Aorta (tissue), 5 donors: ENCODE measurements at regions not wholly inside any gene's neighbourhood (a gene's known extent, or its start where the extent isn't known, plus 50 kb on each side); places are given as distances from the start of the nearest gene placed in this dataset.

ENCODE experiments used
- ATAC-seq: fragments of 200-7000 bp; cut with Tn5 transposase; one replicate; pipeline ENCODE4 v1.9.1; 2022; ENCODE audit warnings: moderate library complexity; ENCODE audit not compliant: low FRiP score
- DNase-seq, 2 donors: peaks; one replicate each; pipeline ENCODE4 v3.0.0-alpha.2; 2020
- H3K27ac ChIP-seq, 2 donors: one replicate each; pipeline ENCODE4 v1.5.1; 2013; ENCODE audit warnings: low read length in 2 of 2, mild to moderate bottlenecking in 2 of 2, moderate library complexity in 2 of 2, control low read depth in 1 of 2, inconsistent platforms in 1 of 2, low read depth in 1 of 2
- H3K27me3 ChIP-seq, 2 donors: one replicate each; pipeline ENCODE4 v1.6.1; 2013; ENCODE audit warnings: control low read depth in 1 of 2, low read length in 1 of 2, mild to moderate bottlenecking in 1 of 2, moderate library complexity in 1 of 2; ENCODE audit not compliant: insufficient read depth in 2 of 2, control insufficient read depth in 1 of 2
- H3K36me3 ChIP-seq, 2 donors: one replicate each; pipeline ENCODE4 v1.6.1; 2013; ENCODE audit warnings: control low read depth in 1 of 2, low read length in 1 of 2, mild to moderate bottlenecking in 1 of 2; ENCODE audit not compliant: insufficient read depth in 2 of 2, control insufficient read depth in 1 of 2
- H3K4me1 ChIP-seq, 2 donors: one replicate each; pipeline ENCODE4 v1.6.1; 2013; ENCODE audit warnings: low read length in 2 of 2, control low read depth in 1 of 2, mild to moderate bottlenecking in 1 of 2, moderate library complexity in 1 of 2; ENCODE audit not compliant: insufficient read depth in 2 of 2, control insufficient read depth in 1 of 2
- H3K4me3 ChIP-seq, 2 donors: one replicate each; pipeline ENCODE4 v1.5.1; 2013; ENCODE audit warnings: low read length in 2 of 2, control low read depth in 1 of 2, mild to moderate bottlenecking in 1 of 2
- H3K9me3 ChIP-seq: one replicate; pipeline ENCODE4 v1.6.1; 2013; ENCODE audit warnings: mild to moderate bottlenecking, low read length; ENCODE audit not compliant: control insufficient read depth
- WGBS, 2 donors: extraction: QIAGEN DNeasy Blood & Tissue Kit; methylation state at CpG; one replicate each; pipeline ENCODE4 v1.1.7; 2013; 5-methylcytosine and 5-hydroxymethylcytosine counted together
- intact Hi-C, 2 donors: fragments of 100-400 bp; cut with DNase I; formaldehyde crosslinking; loops; one replicate each; pipeline versions ENCODE4 v1.14.2 to v1.15.0; 2022
- donor health status: healthy with polysubstance abuse.
- donor health status: Bipolar disorder and iron deficiency.
- donor health status: DM: no; HTN: no; CAD: no.
- donor health status: DM: no; HTN: no; CAD: no.
- donor health status: DM: yes; HTN: yes; CAD: no.

- Histone ChIP-seq H3K4me3 (no peak overlapping the region), H3K4me1 (no peaks in the 10 kb centered on the region), H3K27ac (no peak overlapping the region), H3K9me3 (no peaks in the 10 kb centered on the region), H3K36me3 (no peaks in the 10 kb centered on the region), H3K27me3 (no peaks in the 10 kb centered on the region)
- no peak for ATAC-seq
- DNase-seq = no peak
- intact Hi-C loops = no loop called here
- WGBS, 2 donors = 87 to 90% methylated on average over 5 of the region's 5 CpGs
These were observed 95.0 kb downstream of the IRF2BPL start for GRCh38 chr14:76933515-76933914.

DNA sequence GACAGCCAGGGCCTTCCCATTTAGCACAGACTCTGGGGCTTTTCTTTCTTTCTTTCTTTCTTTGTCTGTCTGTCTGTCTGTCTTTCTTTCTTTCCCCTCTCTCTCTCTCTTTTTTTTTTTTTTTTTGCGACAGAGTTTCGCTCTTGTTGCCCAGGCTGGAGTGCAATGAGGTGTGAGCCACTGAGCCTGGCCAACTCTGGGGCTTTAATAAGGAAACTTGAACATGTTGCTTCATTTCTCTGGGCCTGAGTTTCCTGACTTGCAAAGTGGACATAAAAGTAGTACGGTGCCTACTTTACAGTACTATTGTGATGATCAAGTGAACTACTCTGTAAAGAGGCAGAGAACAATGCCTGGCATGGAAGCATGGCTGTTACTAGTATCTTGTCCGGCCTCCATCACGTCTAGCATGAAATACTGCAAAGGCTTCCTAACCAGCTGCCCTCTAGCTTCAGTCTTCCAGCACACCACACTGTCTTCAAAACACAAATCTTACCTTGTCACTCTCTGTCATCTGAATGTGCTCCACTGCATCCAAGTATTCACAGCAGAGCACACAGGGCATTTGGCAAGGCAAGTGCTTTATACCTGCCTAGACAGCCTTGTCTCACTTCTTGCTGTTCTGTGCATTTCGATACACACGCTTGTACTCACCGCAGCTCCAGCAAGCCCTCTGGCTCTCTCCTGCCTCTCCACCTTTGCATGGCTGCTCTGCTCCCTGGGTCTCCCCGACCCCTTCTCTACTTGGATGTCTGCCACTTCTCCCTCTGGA, 96.7 kb downstream of the IRF2BPL start:
- no peaks in the 10 kb centered on the region for H3K9me3 ChIP-seq
- no peak overlapping the region for H3K27ac ChIP-seq
- no peaks in the 10 kb centered on the region for H3K4me1 ChIP-seq
- ATAC-seq (no peak), DNase-seq (no peak)
- H3K27me3 ChIP-seq = no peaks in the 10 kb centered on the region
- H3K36me3 ChIP-seq = no peaks in the 10 kb centered on the region
- 90 to 91% methylated on average over 9 of the region's 9 CpGs for WGBS, 2 donors
- intact Hi-C loops = no loop called here
- no peak overlapping the region for H3K4me3 ChIP-seq

- DNase-seq (no peak), ATAC-seq (no peak)
- no peaks in the 10 kb centered on the region for H3K4me1 ChIP-seq
- intact Hi-C loops = no loop called here
- H3K9me3 ChIP-seq = no peaks in the 10 kb centered on the region
- H3K4me3 ChIP-seq = no peak overlapping the region
- no peaks in the 10 kb centered on the region for H3K36me3 ChIP-seq
- no peaks in the 10 kb centered on the region for H3K27me3 ChIP-seq
- 93 to 94% methylated on average over 9 of the region's 9 CpGs for WGBS, 2 donors
- H3K27ac ChIP-seq = no peak overlapping the region
These were observed 98.0 kb downstream of the IRF2BPL start for GRCh38 chr14:76930549-76930948.

- Histone ChIP-seq H3K27me3 (no peaks in the 10 kb centered on the region), H3K27ac (no peak overlapping the region), H3K4me3 (no peak overlapping the region), H3K36me3 (no peaks in the 10 kb centered on the region), H3K4me1 (no peaks in the 10 kb centered on the region), H3K9me3 (no peaks in the 10 kb centered on the region)
- intact Hi-C loops = no loop called here
- no peak for ATAC-seq
- WGBS, 2 donors = 85 to 93% methylated on average over 8 of the region's 8 CpGs
- DNase-seq = peak in 1 of 2 donors; percentile 79
These were observed 98.6 kb downstream of the IRF2BPL start for GRCh38 chr14:76929927-76930326.

DNA sequence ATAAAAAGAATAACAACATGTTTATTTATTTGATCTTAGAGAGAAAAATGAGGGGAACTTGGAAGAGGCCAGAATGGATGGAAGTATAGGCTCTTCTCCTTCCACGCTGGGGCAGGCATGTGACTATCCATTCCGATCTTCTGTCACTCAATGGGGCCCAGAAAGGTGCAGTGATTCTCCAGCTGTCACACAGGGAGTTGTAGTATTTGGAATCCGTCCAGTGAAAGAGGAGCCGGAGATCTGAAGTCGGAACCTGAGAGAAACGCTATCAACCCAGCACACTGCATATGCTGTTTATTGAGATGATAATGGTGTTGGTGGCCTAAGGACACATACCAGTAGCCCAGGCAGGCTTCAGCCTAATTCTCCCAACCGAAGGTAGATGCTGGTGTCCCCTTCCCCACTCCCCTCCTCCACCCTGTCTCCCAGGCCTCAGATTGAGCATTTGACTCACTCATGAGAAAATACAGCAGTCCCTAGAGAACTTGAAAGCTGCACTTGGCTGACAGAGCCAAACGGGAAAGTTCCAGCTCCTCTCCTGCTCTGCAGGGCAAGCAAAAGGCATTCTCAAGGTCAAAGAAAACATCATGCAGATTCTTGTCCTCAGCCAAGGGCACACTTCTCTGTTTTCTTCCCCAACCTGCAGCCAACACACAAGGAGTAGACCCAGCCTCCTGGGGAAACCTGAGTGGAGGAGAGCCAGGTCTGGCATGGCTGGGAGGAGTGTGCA, 100.4 kb downstream of the IRF2BPL start:
- intact Hi-C loops = no loop called here
- H3K4me1 ChIP-seq = no peaks in the 10 kb centered on the region
- WGBS, 2 donors = 35 to 42% methylated on average over 8 of the region's 8 CpGs
- no peaks in the 10 kb centered on the region for H3K36me3 ChIP-seq
- H3K27ac ChIP-seq = no peak overlapping the region
- ATAC-seq (no peak), DNase-seq (no peak)
- no peaks in the 10 kb centered on the region for H3K9me3 ChIP-seq
- no peak overlapping the region for H3K4me3 ChIP-seq
- H3K27me3 ChIP-seq = no peaks in the 10 kb centered on the region

DNA sequence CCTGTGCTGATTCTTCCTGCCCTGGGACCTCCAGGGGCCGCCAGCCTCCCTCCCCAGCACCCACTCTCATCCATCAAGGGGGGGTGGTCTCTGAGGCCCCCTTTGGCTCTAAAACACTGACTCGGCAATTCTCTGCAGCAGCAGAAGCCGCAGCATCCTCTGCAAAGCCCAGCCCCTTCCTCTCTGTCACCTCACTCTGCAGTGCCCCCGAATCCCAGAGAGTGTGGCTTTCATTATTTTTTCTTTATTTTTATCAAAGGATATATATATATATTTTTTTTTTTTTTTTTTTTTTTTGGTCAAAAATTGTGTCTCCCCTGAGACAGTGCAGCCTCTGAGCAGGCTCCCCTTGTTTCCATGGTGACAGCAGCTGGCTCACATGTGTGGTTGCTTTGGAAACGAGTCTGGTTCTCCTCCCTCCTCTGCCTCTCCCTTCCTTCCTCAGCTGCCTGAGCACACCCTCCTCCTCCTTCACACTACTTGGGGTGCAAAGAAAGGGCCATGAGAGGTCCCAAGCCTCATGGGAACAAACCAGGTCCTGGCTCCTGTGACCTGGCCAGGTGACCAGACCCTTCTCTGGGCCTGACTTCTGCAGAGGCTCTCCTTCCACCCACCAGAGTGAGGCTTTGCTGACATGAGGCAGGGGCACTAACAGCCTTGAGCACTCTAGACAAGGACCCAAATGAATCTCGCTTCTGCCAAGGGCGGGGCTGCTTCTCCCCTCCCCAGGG, 100.5 kb downstream of the LRRC74A start:
- Histone ChIP-seq H3K9me3 (no peaks in the 10 kb centered on the region), H3K4me3 (no peak overlapping the region), H3K4me1 (no peaks in the 10 kb centered on the region), H3K36me3 (no peaks in the 10 kb centered on the region), H3K27ac (no peak overlapping the region), H3K27me3 (no peaks in the 10 kb centered on the region)
- intact Hi-C loops = no loop called here
- peak; percentile 69 for ATAC-seq
- peak in 1 of 2 donors; percentile 75 for DNase-seq
- WGBS, 2 donors = 71 to 77% methylated on average over 7 of the region's 7 CpGs

DNA sequence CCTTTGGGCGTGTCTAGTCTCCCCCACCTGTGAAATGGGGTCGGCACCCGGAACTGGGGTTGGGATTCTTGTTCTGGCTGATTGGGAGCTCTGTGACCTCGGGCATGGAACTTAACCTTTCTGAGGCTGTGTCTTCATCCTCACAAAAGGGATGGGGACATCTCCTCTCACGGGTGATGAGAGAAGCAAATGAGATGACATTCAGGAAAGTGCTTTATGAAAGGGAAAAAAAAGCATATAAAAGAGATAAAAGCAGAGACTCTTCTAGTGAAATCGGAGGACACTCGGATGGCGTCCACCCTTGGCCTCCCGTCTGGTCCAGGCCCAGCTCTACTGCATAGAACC, 98.9 kb downstream of the LRRC74A start:
- Histone ChIP-seq H3K4me1 (no peaks in the 10 kb centered on the region), H3K4me3 (no peak overlapping the region), H3K27ac (no peak overlapping the region), H3K27me3 (no peaks in the 10 kb centered on the region), H3K36me3 (no peaks in the 10 kb centered on the region), H3K9me3 (no peaks in the 10 kb centered on the region)
- WGBS, 2 donors = 87 to 91% methylated on average over 9 of the region's 9 CpGs
- ATAC-seq = no peak
- intact Hi-C loops = no loop called here
- DNase-seq = no peak

GRCh38 chr14:76924371-76925096, 98.3 kb downstream of the LRRC74A start:
- Histone ChIP-seq H3K9me3 (no peaks in the 10 kb centered on the region), H3K4me3 (no peak overlapping the region), H3K36me3 (no peaks in the 10 kb centered on the region), H3K27ac (no peak overlapping the region), H3K4me1 (no peaks in the 10 kb centered on the region), H3K27me3 (no peaks in the 10 kb centered on the region)
- intact Hi-C loops = no loop called here
- ATAC-seq = no peak
- no peak for DNase-seq
- WGBS, 2 donors = 71 to 72% methylated on average over 12 to 15 of the region's 15 CpGs
